GM18951 (cell line): ENCODE measurements at regions not wholly inside any gene's neighbourhood (a gene's known extent, or its start where the extent isn't known, plus 50 kb on each side); places are given as distances from the start of the nearest gene placed in this dataset.
"Not testable (repeated sequence)": the region's sequence is repeated elsewhere in the genome, so short reads cannot be mapped to it uniquely, and the experiment has no call there.

Experiments
- POLR2A ChIP-seq: IDR thresholded peaks from 4 replicates; pipeline ENCODE4 v1.6.1; 2011; ENCODE audit warnings: mild to moderate bottlenecking; ENCODE audit not compliant: insufficient read length, insufficient read depth; ENCODE audit errors: extremely low read depth
- in situ Hi-C: fragments of 300-500 bp; cut with MboI; formaldehyde crosslinking; loops from one replicate; pipeline ENCODE4 v1.12.0; 2022; ENCODE audit warnings: low sequenced_read_pairs, mixed read lengths, inconsistent platforms; ENCODE audit not compliant: unreplicated experiment

DNA sequence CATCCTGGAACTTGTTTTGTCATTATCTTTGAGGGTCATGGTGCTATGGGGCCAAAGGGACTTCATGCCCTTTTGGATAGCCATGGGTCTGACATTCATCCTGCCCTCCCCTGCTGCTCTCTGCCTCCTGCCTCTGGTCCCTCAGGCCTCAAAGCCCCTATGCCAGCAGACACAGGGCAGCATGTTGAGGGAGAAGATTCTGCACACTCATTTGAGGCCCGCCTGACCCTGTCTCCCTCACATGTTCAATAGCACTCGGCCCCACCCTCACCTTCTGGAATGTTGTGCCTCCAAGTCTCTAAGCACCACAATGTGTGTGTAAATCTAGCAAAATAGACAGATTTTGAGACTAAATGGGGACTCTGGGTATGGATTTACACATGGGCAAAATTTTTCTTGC, 178.7 kb upstream of the ANKRD28 start:
- no peak for TF ChIP-seq POLR2A
- in situ Hi-C loops: no loop called here

- TF ChIP-seq POLR2A: no peak
- in situ Hi-C loops: no loop called here
Measured at GRCh38 chr3:15977090-15977489, 179.3 kb upstream of the ANKRD28 start.

DNA sequence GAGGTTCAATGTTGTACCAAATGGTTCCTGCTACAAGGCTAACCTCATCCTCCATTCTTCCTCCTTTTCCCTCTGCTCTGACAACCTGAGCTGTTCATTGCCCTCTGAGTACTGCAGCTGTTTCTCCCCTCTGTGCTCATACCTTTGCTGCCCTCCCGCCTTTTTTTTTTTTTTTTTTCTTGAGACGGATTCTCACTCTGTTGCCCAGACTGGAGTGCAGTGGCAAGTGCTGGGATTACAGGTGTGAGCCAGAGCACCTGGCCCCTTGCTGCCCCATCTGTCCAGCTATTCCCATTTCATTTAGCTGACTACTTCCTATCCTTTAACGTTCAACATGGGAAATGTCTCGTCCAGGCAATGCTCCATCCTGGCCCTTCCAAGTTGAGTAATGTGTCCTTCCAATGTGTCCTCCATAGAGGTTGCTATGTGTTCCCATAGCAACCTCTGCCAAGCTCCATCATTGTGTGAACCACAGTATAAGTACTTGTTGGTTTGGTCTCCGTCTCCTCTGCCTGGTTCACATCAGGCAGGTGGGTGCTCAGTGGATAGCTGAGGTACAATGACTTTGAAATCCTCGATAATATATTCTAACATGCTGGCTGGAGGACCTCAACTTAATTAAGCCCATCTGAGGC, 179.9 kb upstream of the ANKRD28 start:
- in situ Hi-C loops: no loop called here
- TF ChIP-seq POLR2A: no peak

DNA sequence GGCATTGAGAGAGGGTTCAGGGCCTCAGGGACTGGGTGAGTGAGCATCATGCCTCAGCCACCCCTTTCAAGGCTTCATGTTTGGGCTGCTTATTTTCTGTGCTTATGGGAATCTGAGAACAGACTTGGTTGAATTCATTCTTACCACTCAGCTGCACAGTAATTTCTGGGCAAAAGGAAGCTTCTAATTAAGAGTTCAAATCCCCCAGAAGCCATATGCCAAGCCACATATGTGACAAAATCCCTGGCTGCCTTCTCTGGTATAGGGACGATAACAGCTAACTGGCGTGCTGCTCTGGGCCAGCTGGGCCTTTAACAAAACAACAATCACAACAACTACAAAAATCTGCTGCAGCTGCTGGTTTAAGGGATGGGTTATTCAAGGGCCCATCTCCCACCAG, 181.0 kb upstream of the ANKRD28 start:
- in situ Hi-C loops: no loop called here
- TF ChIP-seq POLR2A: no peak

DNA sequence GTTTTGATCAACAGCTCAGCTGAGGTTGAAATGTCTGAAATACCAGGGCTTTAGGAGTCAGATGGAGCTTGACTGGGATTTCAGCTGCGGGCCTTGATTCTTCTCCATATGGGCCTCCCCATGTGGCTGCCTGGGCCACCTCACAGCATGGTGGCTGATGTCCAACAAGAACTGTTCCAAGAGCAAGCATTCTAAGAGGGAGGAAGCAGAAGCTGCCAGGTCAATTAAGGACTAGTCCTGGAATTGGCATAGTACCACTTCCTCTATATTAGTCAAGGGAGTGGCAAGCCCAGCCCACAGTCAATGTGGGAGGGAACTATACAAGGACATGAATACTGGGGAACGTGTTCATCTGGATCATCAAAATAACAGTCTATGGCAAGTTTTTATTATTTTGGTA, 181.7 kb upstream of the ANKRD28 start:
- no peak for TF ChIP-seq POLR2A
- in situ Hi-C loops: no loop called here

DNA sequence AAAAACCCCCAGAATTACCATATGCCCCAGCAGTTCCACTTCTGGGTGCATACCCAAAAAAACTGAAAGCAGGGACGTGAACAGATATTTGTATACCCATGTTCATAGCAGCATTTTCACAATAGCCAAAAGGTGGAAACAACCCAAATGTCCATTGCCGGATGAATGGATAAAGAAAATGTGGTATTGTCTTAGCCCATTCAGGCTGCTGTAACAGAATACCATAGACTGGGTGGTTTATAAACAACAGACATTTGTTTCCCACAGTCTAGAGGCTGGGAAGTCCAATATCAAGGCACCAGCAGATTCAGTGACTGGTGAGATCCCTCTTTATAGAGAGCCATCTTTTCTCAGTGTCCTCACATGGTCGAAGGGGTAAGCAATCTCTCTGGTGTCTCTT, 182.1 kb upstream of the ANKRD28 start:
- in situ Hi-C loops: no loop called here
- no peak for TF ChIP-seq POLR2A

- in situ Hi-C loops: no loop called here
- no peak for TF ChIP-seq POLR2A
Measured at GRCh38 chr3:15982243-15982642, 184.5 kb upstream of the ANKRD28 start.

DNA sequence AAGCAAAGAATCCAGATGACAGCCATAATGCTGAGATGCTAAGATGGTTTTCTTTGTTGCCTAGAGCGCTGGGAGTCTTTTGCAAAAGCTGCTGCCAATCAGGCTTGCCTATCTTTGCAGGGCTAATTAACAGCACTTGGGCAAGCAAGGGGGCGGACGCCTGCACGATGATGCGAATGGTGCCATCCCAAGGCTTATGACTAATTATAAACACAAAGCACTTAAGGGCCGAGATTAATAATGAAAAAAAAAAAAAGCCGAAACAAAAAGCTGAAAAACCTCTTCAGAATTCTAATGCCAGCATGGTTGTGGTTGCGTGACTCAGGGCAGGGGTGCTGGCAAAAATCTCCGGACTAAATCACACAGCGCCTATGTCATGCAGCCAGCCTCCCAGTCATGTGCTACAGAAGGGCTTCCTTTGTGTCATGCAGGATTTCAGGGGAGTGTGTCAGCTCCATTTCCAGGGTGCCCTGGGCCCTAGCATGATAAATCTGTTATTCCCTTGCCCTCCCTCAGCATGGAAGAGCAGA, 185.0 kb upstream of the ANKRD28 start:
- in situ Hi-C loops: no loop called here
- TF ChIP-seq POLR2A: no peak

DNA sequence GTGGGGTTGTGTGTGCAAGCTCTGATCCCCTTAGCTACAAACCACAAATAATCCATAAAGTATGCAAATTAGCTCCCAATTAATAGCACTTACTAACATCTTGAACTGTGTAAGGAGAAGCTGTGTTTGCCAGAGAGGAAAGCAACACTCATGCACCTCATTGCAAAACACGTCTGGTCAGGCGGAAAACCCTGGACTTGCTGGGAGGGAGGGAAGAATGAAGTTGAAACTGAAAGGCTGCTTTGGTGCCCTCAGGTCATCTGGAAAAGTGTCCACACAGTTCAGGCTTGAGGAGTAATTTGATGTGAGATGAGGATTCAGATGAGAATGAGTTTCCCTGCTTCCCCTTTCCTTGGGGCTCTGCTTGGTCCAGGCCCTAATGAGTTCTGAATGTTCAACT, 185.5 kb upstream of the ANKRD28 start:
- no peak for TF ChIP-seq POLR2A
- in situ Hi-C loops: no loop called here

GRCh38 chr3:15983693-15984092, 185.9 kb upstream of the ANKRD28 start:
- TF ChIP-seq POLR2A: no peak
- in situ Hi-C loops: no loop called here

GRCh38 chr3:15989419-15989818, 185.1 kb upstream of the GALNT15 start:
- in situ Hi-C loops: no loop called here
- TF ChIP-seq POLR2A: no peak

- in situ Hi-C loops: not testable (repeated sequence)
Measured at GRCh38 chr3:15993660-15994059, 180.8 kb upstream of the GALNT15 start.

DNA sequence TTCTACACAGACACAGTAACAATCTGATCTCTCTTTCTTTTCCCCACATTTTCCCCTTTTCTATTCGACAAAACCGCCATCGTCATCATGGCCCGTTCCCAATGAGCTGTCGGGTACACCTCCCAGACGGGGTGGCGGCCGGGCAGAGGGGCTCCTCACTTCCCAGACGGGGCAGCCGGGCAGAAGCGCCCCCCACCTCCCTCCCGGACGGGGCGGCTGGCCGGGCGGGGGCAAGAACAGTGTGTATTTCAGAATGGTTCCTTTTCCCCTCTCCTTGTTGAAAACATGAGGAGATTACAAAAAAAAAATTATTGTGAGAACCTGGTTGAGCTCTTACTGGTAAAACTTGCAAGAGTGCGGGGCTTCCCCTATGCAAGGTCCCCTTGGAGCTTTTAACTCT, 178.0 kb upstream of the GALNT15 start:
- in situ Hi-C loops: not testable (repeated sequence)

GRCh38 chr3:15997274-15997943, 177.1 kb upstream of the GALNT15 start:
- in situ Hi-C loops: no loop called here
- TF ChIP-seq POLR2A: no peak

DNA sequence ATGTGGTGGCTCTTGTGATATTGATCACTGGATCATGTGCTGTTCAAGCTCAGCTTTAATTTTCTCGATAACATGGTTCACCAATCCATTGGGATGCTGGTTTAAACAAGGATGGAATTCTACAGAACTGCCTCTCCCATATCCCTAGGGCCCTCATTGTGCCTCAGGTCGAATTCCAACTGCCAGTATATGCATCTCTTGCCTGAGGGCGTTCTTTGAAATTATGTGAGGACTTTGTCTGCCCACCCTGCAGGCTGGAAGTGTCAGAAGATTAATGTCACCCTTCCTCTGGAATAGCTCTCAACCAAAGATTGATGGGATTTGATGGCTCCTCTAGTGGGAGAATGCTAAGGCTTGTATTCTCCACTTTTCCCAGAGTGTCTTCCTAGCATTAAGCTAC, 175.6 kb upstream of the GALNT15 start:
- TF ChIP-seq POLR2A: no peak
- in situ Hi-C loops: no loop called here

GRCh38 chr3:16004812-16005211, 169.7 kb upstream of the GALNT15 start:
- in situ Hi-C loops: no loop called here
- TF ChIP-seq POLR2A: no peak
